ENCODE measurements at regions not wholly inside any gene's neighbourhood (a gene's known extent, or its start where the extent isn't known, plus 50 kb on each side); places are given as distances from the start of the nearest gene placed in this dataset.

GRCh38 chr18:30208546-30208945, 834.0 kb downstream of the DSC3 start:
- Histone ChIP-seq H3K79me2 (ENCODE audit: insufficient read depth, low read length) (no peaks in the 10 kb centered on the region), H4K20me1 (ENCODE audit: control insufficient read depth, insufficient read depth, insufficient read length) (no peaks in the 10 kb centered on the region), H3T11ph (ENCODE audit: low read length) (no peak overlapping the region), H2AFZ (ENCODE audit: low read length) (no peak overlapping the region), H2BK5ac (ENCODE audit: insufficient read length, low read length) (no peak overlapping the region), H2BK120ac (ENCODE audit: low read depth, low read length, poor library complexity, severe bottlenecking) (no peak overlapping the region), H3K18ac (ENCODE audit: insufficient read length, low read depth, low read length) (no peak overlapping the region), H3K23ac (ENCODE audit: insufficient read length, low read depth, low read length) (no peak overlapping the region), H4K91ac (ENCODE audit: insufficient read length, low read depth, low read length) (no peak overlapping the region), H3K27ac (ENCODE audit: insufficient read length, low read depth, low read length) (no peak overlapping the region), H2BK15ac (ENCODE audit: low read depth, low read length) (no peak overlapping the region), H3K9ac (ENCODE audit: extremely low read depth, insufficient read length, low read length) (no peak overlapping the region), H3K4me1 (ENCODE audit: insufficient read depth, low read length) (no peaks in the 10 kb centered on the region), H3K4ac (ENCODE audit: low read depth, low read length) (no peak overlapping the region), H2AK5ac (ENCODE audit: insufficient read length, low read length) (no peak overlapping the region), H4K8ac (replicated peaks; ENCODE audit: insufficient read length, low read depth, low read length) (no peak overlapping the region), H3K4me2 (ENCODE audit: insufficient read depth, insufficient read length, low read length) (no peak overlapping the region), H3K79me1 (ENCODE audit: insufficient read depth, low read depth, low read length, poor library complexity, severe bottlenecking) (no peaks in the 10 kb centered on the region), H3K27me3 (ENCODE audit: insufficient read depth, low read length) (no peaks in the 10 kb centered on the region), H3K56ac (ENCODE audit: insufficient read length, low read depth, low read length) (no peak overlapping the region), H2BK12ac (ENCODE audit: insufficient read length, low read depth, low read length) (no peak overlapping the region), H2BK20ac (ENCODE audit: low read depth, low read length, poor library complexity, severe bottlenecking) (no peak overlapping the region), H3K23me2 (ENCODE audit: insufficient read length, low read depth, low read length, poor library complexity, severe bottlenecking) (no peaks in the 10 kb centered on the region), H4K5ac (ENCODE audit: insufficient read length, low read depth, low read length) (no peak overlapping the region), H3K14ac (ENCODE audit: insufficient read depth, low read length) (no peak overlapping the region; the same call in 1 of the 2 replicates), H3K9me3 (ENCODE audit: control insufficient read depth, low read depth, low read length) (no peaks in the 10 kb centered on the region)
- Mint-ChIP-seq H3K9me3 (peaks cover 2 to 8% of the 10 kb centered on the region in 2 experiments; a peak in 4 of 5 replicates), H3K27me3 (ENCODE audit: low read depth) (no peaks in the 10 kb centered on the region), H3K27ac (no peak overlapping the region), H3K36me3 (ENCODE audit: insufficient read depth in 1 of 3, low read depth in 3 of 3) (no peaks in the 10 kb centered on the region; a peak in 1 of 7 replicates), H3K4me3 (no peak overlapping the region), H3K4me1 (peaks cover 2 to 5% of the 10 kb centered on the region in 2 experiments; a peak in 3 of 4 replicates)
- no CpG with 5 or more reads among the region's 1 CpG for WGBS (ENCODE audit: extremely low coverage, insufficient read length, low lambda C conversion rate)
- TF ChIP-seq CTCF (conservative IDR thresholded peaks at IDR 0.05) = no peak
- DNase-seq = no peak
